OCI-LY3 (cell line): ENCODE measurements at regions not wholly inside any gene's neighbourhood (a gene's known extent, or its start where the extent isn't known, plus 50 kb on each side); places are given as distances from the start of the nearest gene placed in this dataset.

Experiments
- H2AFZ ChIP-seq: fragments of 200-600, 300-600 bp; shearing (Covaris generic); 2 replicates; pipeline ENCODE4 v1.6.0; 2014; ENCODE audit warnings: antibody characterized with exemption, low read depth, low read length
- H3K27ac ChIP-seq: fragments of 200-600, 300-600 bp; sonication (generic); 2 replicates; pipeline ENCODE4 v1.5.1; 2014; ENCODE audit warnings: mild to moderate bottlenecking, low read length, moderate library complexity, mixed read lengths
- H3K27me3 ChIP-seq: fragments of 200-600, 300-600 bp; sonication (generic); 2 replicates; pipeline ENCODE4 v1.6.1; 2014; ENCODE audit warnings: low read depth, low read length, mixed read lengths
- H3K36me3 ChIP-seq: fragments of 200-600, 300-600 bp; sonication (generic); replicated peaks from 2 replicates; pipeline ENCODE3; 2014; ENCODE audit warnings: low read depth, low read length, mixed read lengths
- H3K4me1 ChIP-seq: fragments of 300-600, 200-600 bp; sonication (generic); 2 replicates; pipeline ENCODE4 v1.6.1; 2014; ENCODE audit warnings: low read length, mixed read lengths
- H3K4me2 ChIP-seq: fragments of 200-600, 300-600 bp; sonication (generic); 2 replicates; pipeline ENCODE4 v1.6.1; 2014; ENCODE audit warnings: low read length, mixed read lengths
- H3K4me3 ChIP-seq: fragments of 300-600, 200-600 bp; sonication (generic); 2 replicates; pipeline ENCODE4 v1.5.1; 2014; ENCODE audit warnings: antibody characterized with exemption, mild to moderate bottlenecking, low read length, moderate library complexity
- H3K79me2 ChIP-seq: fragments of 300-600, 200-600 bp; shearing (Covaris generic); 2 replicates; pipeline ENCODE4 v1.6.1; 2014; ENCODE audit warnings: mild to moderate bottlenecking, low read length, mixed read lengths
- H3K9ac ChIP-seq: fragments of 300-600, 200-600 bp; shearing (Covaris generic); 2 replicates; pipeline ENCODE4 v1.6.0; 2014; ENCODE audit warnings: mild to moderate bottlenecking, low read length, moderate library complexity
- H3K9me3 ChIP-seq: fragments of 200-600, 300-600 bp; shearing (Covaris generic); 2 replicates; pipeline ENCODE4 v1.6.1; 2014; ENCODE audit warnings: low read length, mixed read lengths; ENCODE audit not compliant: insufficient read depth
- H4K20me1 ChIP-seq: fragments of 200-600, 300-600 bp; sonication (generic); 2 replicates; pipeline ENCODE4 v1.6.1; 2016; ENCODE audit warnings: low read length, mixed read lengths; ENCODE audit not compliant: insufficient read depth
- EZH2phosphoT487 ChIP-seq: fragments of 200-600 bp; shearing (Covaris generic); IDR thresholded peaks from 2 replicates; pipeline ENCODE4 v1.6.1; 2018; ENCODE audit warnings: antibody characterized with exemption, mixed run types, low read depth
- TF ChIP-seq, protein P1 (sequence below): fragments of 200-600, 300-600 bp; sonication (generic); IDR thresholded peaks from 2 replicates; pipeline ENCODE4 v1.5.1; 2014; ENCODE audit warnings: antibody characterized with exemption, low read length, low read depth

GRCh38 chr11:110939471-110939870 lies 227.2 kb upstream of the ARHGAP20 start:
- TF ChIP-seq, protein P1, sequence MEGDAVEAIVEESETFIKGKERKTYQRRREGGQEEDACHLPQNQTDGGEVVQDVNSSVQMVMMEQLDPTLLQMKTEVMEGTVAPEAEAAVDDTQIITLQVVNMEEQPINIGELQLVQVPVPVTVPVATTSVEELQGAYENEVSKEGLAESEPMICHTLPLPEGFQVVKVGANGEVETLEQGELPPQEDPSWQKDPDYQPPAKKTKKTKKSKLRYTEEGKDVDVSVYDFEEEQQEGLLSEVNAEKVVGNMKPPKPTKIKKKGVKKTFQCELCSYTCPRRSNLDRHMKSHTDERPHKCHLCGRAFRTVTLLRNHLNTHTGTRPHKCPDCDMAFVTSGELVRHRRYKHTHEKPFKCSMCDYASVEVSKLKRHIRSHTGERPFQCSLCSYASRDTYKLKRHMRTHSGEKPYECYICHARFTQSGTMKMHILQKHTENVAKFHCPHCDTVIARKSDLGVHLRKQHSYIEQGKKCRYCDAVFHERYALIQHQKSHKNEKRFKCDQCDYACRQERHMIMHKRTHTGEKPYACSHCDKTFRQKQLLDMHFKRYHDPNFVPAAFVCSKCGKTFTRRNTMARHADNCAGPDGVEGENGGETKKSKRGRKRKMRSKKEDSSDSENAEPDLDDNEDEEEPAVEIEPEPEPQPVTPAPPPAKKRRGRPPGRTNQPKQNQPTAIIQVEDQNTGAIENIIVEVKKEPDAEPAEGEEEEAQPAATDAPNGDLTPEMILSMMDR, result no peak
- no peak for TF ChIP-seq EZH2phosphoT487
- Histone ChIP-seq H3K79me2 (no peaks in the 10 kb centered on the region), H4K20me1 (no peaks in the 10 kb centered on the region)

GRCh38 chr11:110935018-110935640 lies 222.9 kb upstream of the ARHGAP20 start:
- Histone ChIP-seq H3K27ac (no peak overlapping the region), H3K9me3 (no peaks in the 10 kb centered on the region), H2AFZ (no peak overlapping the region), H3K27me3 (no peaks in the 10 kb centered on the region), H3K4me2 (no peak overlapping the region), H3K4me3 (no peak overlapping the region), H3K4me1 (no peaks in the 10 kb centered on the region), H3K9ac (no peak overlapping the region), H3K79me2 (no peaks in the 10 kb centered on the region), H3K36me3 (no peaks in the 10 kb centered on the region), H4K20me1 (no peaks in the 10 kb centered on the region)
- TF ChIP-seq, protein P1, result no peak
- no peak for TF ChIP-seq EZH2phosphoT487

More at GRCh38 chr11:110939471-110939870, 227.2 kb upstream of the ARHGAP20 start:
- H3K27me3 ChIP-seq, result 0 out of 2 replicates have a peak, but pooled peaks cover 6% of the 10 kb centered on the region
- H3K9ac ChIP-seq, result no peak overlapping the region
- no peak overlapping the region for H3K4me2 ChIP-seq
- no peak overlapping the region for H2AFZ ChIP-seq
- H3K36me3 ChIP-seq, result no peaks in the 10 kb centered on the region
- no peak overlapping the region for H3K4me3 ChIP-seq
- H3K27ac ChIP-seq, result no peak overlapping the region
- no peaks in the 10 kb centered on the region for H3K4me1 ChIP-seq
- H3K9me3 ChIP-seq, result no peaks in the 10 kb centered on the region

DNA sequence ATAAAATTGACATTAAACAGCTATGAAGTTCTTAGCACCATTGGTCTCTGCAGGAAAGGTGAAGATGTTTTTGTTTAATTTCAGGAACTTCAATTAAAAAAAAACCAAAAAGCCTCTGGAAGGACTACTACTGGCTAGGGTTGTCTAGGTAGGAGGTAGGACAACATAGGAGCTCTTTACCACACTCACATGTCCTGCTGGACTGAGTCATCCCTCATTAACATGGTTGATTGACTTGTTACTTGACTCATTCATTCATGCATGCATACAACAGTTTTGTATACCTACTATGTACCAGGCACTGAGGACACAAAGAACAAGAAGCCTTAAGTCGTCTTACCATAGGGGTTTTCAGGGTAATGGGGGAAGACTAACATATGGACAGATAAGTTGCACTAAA lies 216.9 kb upstream of the ARHGAP20 start:
- TF ChIP-seq, protein P1, result no peak
- no peak for TF ChIP-seq EZH2phosphoT487
- H3K27ac ChIP-seq, result no peak overlapping the region

DNA sequence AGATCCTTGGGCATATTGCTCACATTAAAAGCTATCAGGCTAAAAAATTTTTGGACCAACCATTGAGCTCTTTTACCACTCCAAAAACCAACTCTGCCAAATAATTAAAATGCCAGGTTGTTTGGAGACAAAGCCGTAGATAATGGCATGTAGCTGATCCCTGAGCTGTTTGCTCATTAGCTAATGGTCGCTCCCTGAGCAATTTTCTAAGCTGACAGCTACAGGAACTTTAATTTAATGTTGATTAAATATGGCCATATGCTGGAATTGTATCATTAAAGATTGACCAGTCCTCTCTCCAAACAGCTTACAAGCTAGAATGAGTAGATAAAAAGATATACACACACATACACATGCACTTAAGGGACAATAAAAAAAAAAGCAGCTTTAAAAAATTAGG lies 216.2 kb upstream of the ARHGAP20 start:
- Histone ChIP-seq H4K20me1 (no peaks in the 10 kb centered on the region), H3K27me3 (peaks cover 6% of the 10 kb centered on the region), H3K9me3 (no peaks in the 10 kb centered on the region), H3K27ac (no peak overlapping the region), H2AFZ (no peak overlapping the region), H3K4me1 (no peaks in the 10 kb centered on the region), H3K79me2 (no peaks in the 10 kb centered on the region), H3K36me3 (no peaks in the 10 kb centered on the region), H3K9ac (no peak overlapping the region), H3K4me2 (no peak overlapping the region), H3K4me3 (no peak overlapping the region)
- TF ChIP-seq, protein P1, result no peak

More for the DNA sequence above, 216.9 kb upstream of the ARHGAP20 start:
- Histone ChIP-seq H3K79me2 (no peaks in the 10 kb centered on the region), H3K9ac (no peak overlapping the region), H3K4me2 (no peak overlapping the region), H3K36me3 (no peaks in the 10 kb centered on the region), H3K4me3 (no peak overlapping the region), H3K9me3 (no peaks in the 10 kb centered on the region), H3K27me3 (peaks cover 6% of the 10 kb centered on the region), H2AFZ (no peak overlapping the region), H4K20me1 (no peaks in the 10 kb centered on the region), H3K4me1 (no peaks in the 10 kb centered on the region)
